ENCODE measurements at regions not wholly inside any gene's neighbourhood (a gene's known extent, or its start where the extent isn't known, plus 50 kb on each side); places are given as distances from the start of the nearest gene placed in this dataset.

GRCh38 chr6:88477413-88477812 lies 311.3 kb upstream of the CNR1 start:
- no peak for DNase-seq (ENCODE audit: low read depth)
- TF ChIP-seq CTCF (IDR thresholded peaks at IDR 0.05; ENCODE audit: low read length, missing control alignments) = no peak
- H3K4me3 ChIP-seq (replicated peaks; ENCODE audit: low read depth, low read length) = no peak overlapping the region

- DNase-seq (ENCODE audit: low read depth) = no peak
- TF ChIP-seq CTCF (IDR thresholded peaks at IDR 0.05; ENCODE audit: low read length, missing control alignments) = no peak
- H3K4me3 ChIP-seq (replicated peaks; ENCODE audit: low read depth, low read length) = no peak overlapping the region
Measured at GRCh38 chr6:88476388-88476787, 310.2 kb upstream of the CNR1 start.

GRCh38 chr6:88474720-88475119 lies 308.6 kb upstream of the CNR1 start:
- H3K4me3 ChIP-seq (replicated peaks; ENCODE audit: low read depth, low read length) = no peak overlapping the region
- TF ChIP-seq CTCF (IDR thresholded peaks at IDR 0.05; ENCODE audit: low read length, missing control alignments) = no peak
- no peak for DNase-seq (ENCODE audit: low read depth)

- DNase-seq (ENCODE audit: low read depth) = no peak
- no peak overlapping the region for H3K4me3 ChIP-seq (replicated peaks; ENCODE audit: low read depth, low read length)
- TF ChIP-seq CTCF (IDR thresholded peaks at IDR 0.05; ENCODE audit: low read length, missing control alignments) = no peak
Measured at GRCh38 chr6:88473589-88473988, 307.4 kb upstream of the CNR1 start.

- H3K4me3 ChIP-seq (replicated peaks; ENCODE audit: low read depth, low read length) = no peak overlapping the region
- no peak for TF ChIP-seq CTCF (IDR thresholded peaks at IDR 0.05; ENCODE audit: low read length, missing control alignments)
- DNase-seq (ENCODE audit: low read depth) = no peak
Measured at GRCh38 chr6:88472851-88473525, 306.8 kb upstream of the CNR1 start.

GRCh38 chr6:88459643-88460042 lies 293.5 kb upstream of the CNR1 start:
- H3K4me3 ChIP-seq (replicated peaks; ENCODE audit: low read depth, low read length) = no peak overlapping the region
- TF ChIP-seq CTCF (IDR thresholded peaks at IDR 0.05; ENCODE audit: low read length, missing control alignments) = no peak
- no peak for DNase-seq (ENCODE audit: low read depth)

GRCh38 chr6:88459189-88459588 lies 293.0 kb upstream of the CNR1 start:
- DNase-seq (ENCODE audit: low read depth) = no peak
- H3K4me3 ChIP-seq (replicated peaks; ENCODE audit: low read depth, low read length) = no peak overlapping the region
- TF ChIP-seq CTCF (IDR thresholded peaks at IDR 0.05; ENCODE audit: low read length, missing control alignments) = no peak
